Psoas muscle (tissue), 7 donors: ENCODE measurements at regions not wholly inside any gene's neighbourhood (a gene's known extent, or its start where the extent isn't known, plus 50 kb on each side); places are given as distances from the start of the nearest gene placed in this dataset.
"Not testable (repeated sequence)": the region's sequence is repeated elsewhere in the genome, so short reads cannot be mapped to it uniquely, and the experiment has no call there.

ENCODE experiments used
- ATAC-seq, 4 donors: fragments of 200-7000 bp; cut with Tn5 transposase; one replicate each; pipeline ENCODE4 v1.9.1; 2020; ENCODE audit warnings: moderate library complexity in 3 of 4, mild to moderate bottlenecking in 2 of 4
- DNase-seq, 2 donors: peaks; one replicate each; pipeline ENCODE4 v3.0.0-alpha.2; 2020
- H3K27ac ChIP-seq: fragments of 200-600 bp; one replicate; pipeline ENCODE4 v1.8.0; 2022
- H3K27me3 ChIP-seq, 3 donors: fragments of 200-600 bp in 1 of 3; one replicate each; pipeline versions ENCODE4 v1.6.1 to v1.8.0; 2013 to 2022; ENCODE audit warnings: low read length in 2 of 3, mild to moderate bottlenecking in 2 of 3, moderate library complexity in 1 of 3; ENCODE audit not compliant: insufficient read depth in 3 of 3
- H3K36me3 ChIP-seq, 2 donors: fragments of 200-600 bp in 1 of 2; one replicate each; pipeline versions ENCODE4 v1.6.1 to v1.8.0; 2013 to 2022; ENCODE audit warnings: low read depth in 1 of 2, mild to moderate bottlenecking in 1 of 2, moderate library complexity in 1 of 2; ENCODE audit not compliant: insufficient read depth in 1 of 2
- H3K4me1 ChIP-seq: fragments of 200-600 bp; one replicate; pipeline ENCODE4 v1.8.0; 2022
- H3K4me3 ChIP-seq: fragments of 200-600 bp; one replicate; pipeline ENCODE4 v1.8.0; 2022; ENCODE audit warnings: mild to moderate bottlenecking
- H3K9me3 ChIP-seq: fragments of 200-600 bp; one replicate; pipeline ENCODE4 v1.8.0; 2022
- CTCF ChIP-seq: fragments of 200-600 bp; IDR thresholded peaks from one replicate; pipeline ENCODE4 v1.8.0; 2022; ENCODE audit warnings: antibody characterized with exemption
- whole genome bisulfite sequencing, 3 donors: extraction: QIAGEN DNeasy Blood & Tissue Kit; methylation state at CpG; one replicate each; pipeline versions ENCODE4 v1.1.6 to v1.1.7; 2013; 5-methylcytosine and 5-hydroxymethylcytosine counted together
- intact Hi-C, 2 donors: fragments of 100-400 bp; cut with DNase I; formaldehyde crosslinking; loops; one replicate each; pipeline versions ENCODE4 v1.11.0 to v1.14.2; 2022
- donor health status: healthy with polysubstance abuse.
- donor health status: DM: no; HTN: no; CAD: no; lungs with moderate emphysema.
- donor health status: Bipolar disorder and iron deficiency.
- donor health status: healthy.
- donor health status: DM: yes; HTN: yes; CAD: no.
- donor health status: DM: no; HTN: no; CAD: no.
- donor health status: DM: yes; HTN: yes; CAD: no.

- H3K27ac ChIP-seq, H3K9me3 ChIP-seq, DNase-seq, ATAC-seq, H3K4me3 ChIP-seq, intact Hi-C loops, H3K27me3 ChIP-seq, H3K36me3 ChIP-seq, H3K4me1 ChIP-seq: not testable (repeated sequence)
- WGBS, 3 donors = 79 to 82% (median 80%) methylated on average over 3 of the region's 3 CpGs
These were observed 635.5 kb downstream of the ZNF716 start for GRCh38 chr7:58085444-58085843.

GRCh38 chr7:58086461-58086860 lies 636.5 kb downstream of the ZNF716 start:
- no peak overlapping the region for H3K27ac ChIP-seq
- H3K27me3 ChIP-seq = no peaks in the 10 kb centered on the region
- H3K36me3 ChIP-seq = no peaks in the 10 kb centered on the region
- DNase-seq (peak in 1 of 2 donors; percentile 26), ATAC-seq (no peak)
- H3K4me3 ChIP-seq = no peak overlapping the region
- H3K9me3 ChIP-seq = no peaks in the 10 kb centered on the region
- H3K4me1 ChIP-seq = no peaks in the 10 kb centered on the region
- intact Hi-C loops = no loop called here
- TF ChIP-seq CTCF = no peak
- WGBS, 3 donors = 65 to 69% (median 67%) methylated on average over 38 to 40 of the region's 40 CpGs

GRCh38 chr7:58086871-58087535 lies 637.0 kb downstream of the ZNF716 start:
- Histone ChIP-seq H3K27me3 (no peaks in the 10 kb centered on the region), H3K9me3 (no peaks in the 10 kb centered on the region), H3K4me3 (no peak overlapping the region), H3K36me3 (no peaks in the 10 kb centered on the region), H3K27ac (no peak overlapping the region), H3K4me1 (no peaks in the 10 kb centered on the region)
- intact Hi-C loops = no loop called here
- no peak for ATAC-seq
- TF ChIP-seq CTCF = no peak
- peak in 1 of 2 donors; percentile 47 for DNase-seq
- WGBS, 3 donors = 67 to 70% (median 67%) methylated on average over 63 to 65 of the region's 65 CpGs

GRCh38 chr7:58087536-58088190 lies 637.7 kb downstream of the ZNF716 start:
- no peak overlapping the region for H3K27ac ChIP-seq
- intact Hi-C loops = no loop called here
- H3K4me1 ChIP-seq = no peaks in the 10 kb centered on the region
- no peak overlapping the region for H3K4me3 ChIP-seq
- DNase-seq (peak in 1 of 2 donors; percentile 13), ATAC-seq (no peak)
- H3K27me3 ChIP-seq = no peaks in the 10 kb centered on the region
- H3K36me3 ChIP-seq = no peaks in the 10 kb centered on the region
- no peaks in the 10 kb centered on the region for H3K9me3 ChIP-seq
- TF ChIP-seq CTCF = no peak
- WGBS, 3 donors = 66 to 76% (median 70%) methylated on average over 49 to 56 of the region's 56 CpGs

GRCh38 chr7:58088191-58088560 lies 638.2 kb downstream of the ZNF716 start:
- H3K36me3 ChIP-seq, H3K9me3 ChIP-seq, H3K4me3 ChIP-seq, H3K4me1 ChIP-seq, ATAC-seq, H3K27me3 ChIP-seq, intact Hi-C loops, H3K27ac ChIP-seq: not testable (repeated sequence)
- peak in 1 of 2 donors; percentile 37 for DNase-seq
- 74 to 81% (median 78%) methylated on average over 19 of the region's 19 CpGs for whole genome bisulfite sequencing, 3 donors

GRCh38 chr7:58091063-58091462 lies 641.1 kb downstream of the ZNF716 start:
- H3K4me1 ChIP-seq, H3K9me3 ChIP-seq, H3K4me3 ChIP-seq, intact Hi-C loops, H3K36me3 ChIP-seq, H3K27me3 ChIP-seq, H3K27ac ChIP-seq, ATAC-seq, DNase-seq: not testable (repeated sequence)
- 7 to 12% (median 12%) methylated on average over 1 of the region's 1 CpG for WGBS, 3 donors
